Trophoblast cell (in vitro differentiated cells and primary cell): ENCODE measurements at regions not wholly inside any gene's neighbourhood (a gene's known extent, or its start where the extent isn't known, plus 50 kb on each side); places are given as distances from the start of the nearest gene placed in this dataset.

Experiments used
- DNase-seq, 2 donors: peaks; one replicate each; pipeline ENCODE4 v3.0.0-alpha.2; 2016
- H2AFZ ChIP-seq: 2 replicates; pipeline ENCODE4 v1.6.1; 2013; ENCODE audit warnings: low read length, moderate library complexity, mild to moderate bottlenecking; ENCODE audit not compliant: insufficient read depth, poor library complexity
- H2AK5ac ChIP-seq: 2 replicates; pipeline ENCODE4 v1.6.1; 2013; ENCODE audit warnings: mild to moderate bottlenecking, low read length
- H2BK120ac ChIP-seq: 2 replicates; pipeline ENCODE4 v1.6.1; 2013; ENCODE audit warnings: low read length, mild to moderate bottlenecking, moderate library complexity; ENCODE audit not compliant: insufficient read depth, poor library complexity
- H2BK12ac ChIP-seq: 2 replicates; pipeline ENCODE4 v1.6.1; 2013; ENCODE audit warnings: mild to moderate bottlenecking, low read length, moderate library complexity
- H2BK5ac ChIP-seq: 2 replicates; pipeline ENCODE4 v1.6.1; 2013; ENCODE audit warnings: low read length, low read depth, moderate library complexity, mild to moderate bottlenecking; ENCODE audit not compliant: poor library complexity
- H3K14ac ChIP-seq: 2 replicates; pipeline ENCODE4 v1.6.1; 2013; ENCODE audit warnings: mild to moderate bottlenecking, low read length
- H3K18ac ChIP-seq: 2 replicates; pipeline ENCODE4 v1.6.1; 2013; ENCODE audit warnings: mild to moderate bottlenecking, low read length
- H3K23ac ChIP-seq: 2 replicates; pipeline ENCODE4 v1.6.1; 2013; ENCODE audit warnings: low read length
- H3K27ac ChIP-seq: 2 replicates; pipeline ENCODE4 v1.5.1; 2013; ENCODE audit warnings: low read depth, mild to moderate bottlenecking, inconsistent platforms, low read length, moderate library complexity
- H3K27me3 ChIP-seq: 2 replicates; pipeline ENCODE4 v1.6.1; 2013; ENCODE audit warnings: inconsistent platforms, mild to moderate bottlenecking, low read length, moderate library complexity; ENCODE audit not compliant: insufficient read depth
- H3K36me3 ChIP-seq, 2 experiments: 1 replicate in 1 of 2; 2 replicates in 1 of 2; pipeline ENCODE4 v1.6.1; 2013; ENCODE audit warnings: low read length in 2 of 2, mild to moderate bottlenecking in 2 of 2, moderate library complexity in 1 of 2; ENCODE audit not compliant: insufficient read depth in 2 of 2, control insufficient read depth in 1 of 2
- H3K4ac ChIP-seq: 2 replicates; pipeline ENCODE4 v1.6.1; 2013; ENCODE audit warnings: low read depth, mild to moderate bottlenecking, low read length, moderate library complexity
- H3K4me1 ChIP-seq, 2 experiments: 1 replicate in 1 of 2; 2 replicates in 1 of 2; pipeline ENCODE4 v1.6.1; 2013; ENCODE audit warnings: low read length in 2 of 2, mild to moderate bottlenecking in 2 of 2, moderate library complexity in 1 of 2; ENCODE audit not compliant: insufficient read depth in 2 of 2, control insufficient read depth in 1 of 2
- H3K4me2 ChIP-seq: 2 replicates; pipeline ENCODE4 v1.6.1; 2013; ENCODE audit warnings: inconsistent platforms, mild to moderate bottlenecking, low read length, moderate library complexity
- H3K4me3 ChIP-seq: 2 replicates; pipeline ENCODE4 v1.5.1; 2013; ENCODE audit warnings: mild to moderate bottlenecking, low read depth, low read length, inconsistent platforms
- H3K79me1 ChIP-seq: one replicate; pipeline ENCODE4 v1.6.1; 2013; ENCODE audit warnings: low read length
- H3K79me2 ChIP-seq: 2 replicates; pipeline ENCODE4 v1.6.1; 2013; ENCODE audit warnings: low read length, mild to moderate bottlenecking; ENCODE audit not compliant: control insufficient read depth, insufficient read depth, poor library complexity
- H3K9ac ChIP-seq: 2 replicates; pipeline ENCODE4 v1.6.1; 2013; ENCODE audit warnings: mild to moderate bottlenecking, low read length
- H3K9me3 ChIP-seq: 2 replicates; pipeline ENCODE4 v1.6.1; 2013; ENCODE audit warnings: low read depth, mild to moderate bottlenecking, control low read depth, inconsistent platforms, low read length; ENCODE audit not compliant: insufficient read depth
- H4K12ac ChIP-seq: 2 replicates; pipeline ENCODE4 v1.6.1; 2013; ENCODE audit warnings: low read depth, mild to moderate bottlenecking, low read length, moderate library complexity
- H4K8ac ChIP-seq: 2 replicates; pipeline ENCODE4 v1.6.1; 2013; ENCODE audit warnings: low read depth, mild to moderate bottlenecking, low read length, moderate library complexity
- H4K91ac ChIP-seq: one replicate; pipeline ENCODE4 v1.6.1; 2013; ENCODE audit warnings: low read depth, mild to moderate bottlenecking, low read length, moderate library complexity
- WGBS: extraction: QIAGEN DNeasy Blood & Tissue Kit; methylation state at CpG from one replicate; pipeline ENCODE4 v1.1.7; 2013; ENCODE audit warnings: missing lambda C conversion rate; ENCODE audit not compliant: insufficient read length, insufficient coverage; ENCODE audit errors: extremely low coverage; 5-methylcytosine and 5-hydroxymethylcytosine counted together

DNA sequence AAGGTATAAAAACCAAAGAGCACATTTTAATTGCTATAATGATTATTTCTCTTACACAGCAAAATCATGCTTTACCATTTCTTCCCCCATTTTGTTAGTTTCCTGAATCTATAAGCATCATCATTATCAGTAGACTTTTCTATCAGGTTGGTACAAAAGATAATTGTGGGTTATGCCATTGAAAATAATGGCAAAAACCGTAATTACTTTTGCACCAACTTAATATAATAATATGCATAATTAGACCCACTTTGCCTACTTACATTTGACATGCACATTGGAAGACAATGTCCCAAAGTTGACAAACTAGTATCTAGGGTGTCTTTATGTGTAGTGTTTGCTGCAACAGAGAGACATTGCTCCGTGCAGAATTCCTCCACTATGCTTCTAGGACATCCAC, 594.2 kb downstream of the LMO4 start:
- H3K18ac ChIP-seq = no peak overlapping the region
- no peak overlapping the region for H2AK5ac ChIP-seq
- H3K4me1 ChIP-seq = no peaks in the 10 kb centered on the region
- H3K27me3 ChIP-seq = no peaks in the 10 kb centered on the region
- no peak overlapping the region for H3K27ac ChIP-seq
- H3K23ac ChIP-seq = no peak overlapping the region
- H2BK12ac ChIP-seq = no peak overlapping the region
- H3K4me3 ChIP-seq = no peak overlapping the region
- H3K4me2 ChIP-seq = no peak overlapping the region
- WGBS = no CpG with 5 or more reads among the region's 2 CpGs
- H4K12ac ChIP-seq = no peak overlapping the region
- H3K14ac ChIP-seq = no peak overlapping the region
- no peak for DNase-seq
- H3K36me3 ChIP-seq = no peaks in the 10 kb centered on the region
- H2BK120ac ChIP-seq = no peak overlapping the region
- no peak overlapping the region for H2AFZ ChIP-seq
- H3K9ac ChIP-seq = no peak overlapping the region
- H3K79me2 ChIP-seq = no peaks in the 10 kb centered on the region
- no peaks in the 10 kb centered on the region for H3K79me1 ChIP-seq
- no peaks in the 10 kb centered on the region for H3K9me3 ChIP-seq
- H4K91ac ChIP-seq = no peak overlapping the region
- H4K8ac ChIP-seq = no peak overlapping the region
- no peak overlapping the region for H2BK5ac ChIP-seq
- no peak overlapping the region for H3K4ac ChIP-seq

DNA sequence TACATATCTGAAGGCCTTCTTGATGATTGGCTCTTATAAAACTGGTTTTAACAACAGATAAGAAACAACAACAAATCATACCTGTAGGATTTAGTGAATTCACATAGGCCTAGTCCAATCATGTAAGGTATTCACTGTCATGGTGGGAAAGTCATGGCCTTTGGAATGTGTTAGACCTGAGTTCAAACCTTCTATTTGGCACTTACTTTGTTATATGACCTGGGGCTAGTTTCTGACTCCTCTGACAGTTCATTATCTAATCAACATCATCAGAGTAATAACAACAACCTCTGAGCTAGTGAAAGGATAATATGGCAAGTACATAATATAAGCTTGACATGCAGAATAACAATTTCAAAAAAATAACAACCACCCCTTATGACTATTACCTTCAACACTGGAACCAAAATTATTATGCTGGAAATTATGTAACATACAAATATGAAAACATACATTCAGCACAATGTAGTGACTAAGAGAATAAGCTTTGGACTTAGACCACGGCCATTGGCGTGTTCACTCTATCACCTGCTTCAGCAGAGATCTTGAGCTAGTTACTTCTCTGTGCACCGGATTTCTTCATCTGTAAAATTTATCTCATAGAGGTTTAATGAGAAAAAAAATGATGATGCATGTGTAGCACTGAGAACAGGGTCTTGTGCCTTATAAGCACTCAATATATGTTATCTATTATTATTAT, 597.6 kb downstream of the LMO4 start:
- no peak overlapping the region for H3K27ac ChIP-seq
- H3K14ac ChIP-seq = no peak overlapping the region
- WGBS = no CpG with 5 or more reads among the region's 3 CpGs
- no peak overlapping the region for H2BK5ac ChIP-seq
- no peak overlapping the region for H2AFZ ChIP-seq
- no peak overlapping the region for H3K9ac ChIP-seq
- H4K91ac ChIP-seq = no peak overlapping the region
- no peaks in the 10 kb centered on the region for H3K36me3 ChIP-seq
- H3K9me3 ChIP-seq = no peaks in the 10 kb centered on the region
- no peak overlapping the region for H4K8ac ChIP-seq
- H2AK5ac ChIP-seq = no peak overlapping the region
- H3K4me1 ChIP-seq = no peaks in the 10 kb centered on the region
- H3K4me2 ChIP-seq = no peak overlapping the region
- no peak overlapping the region for H3K4ac ChIP-seq
- H3K79me1 ChIP-seq = no peaks in the 10 kb centered on the region
- no peak overlapping the region for H3K4me3 ChIP-seq
- no peaks in the 10 kb centered on the region for H3K27me3 ChIP-seq
- no peak overlapping the region for H2BK120ac ChIP-seq
- H3K18ac ChIP-seq = no peak overlapping the region
- no peak overlapping the region for H2BK12ac ChIP-seq
- H4K12ac ChIP-seq = no peak overlapping the region
- DNase-seq = peak; percentile 70 to 92
- H3K79me2 ChIP-seq = no peaks in the 10 kb centered on the region
- H3K23ac ChIP-seq = no peak overlapping the region

DNA sequence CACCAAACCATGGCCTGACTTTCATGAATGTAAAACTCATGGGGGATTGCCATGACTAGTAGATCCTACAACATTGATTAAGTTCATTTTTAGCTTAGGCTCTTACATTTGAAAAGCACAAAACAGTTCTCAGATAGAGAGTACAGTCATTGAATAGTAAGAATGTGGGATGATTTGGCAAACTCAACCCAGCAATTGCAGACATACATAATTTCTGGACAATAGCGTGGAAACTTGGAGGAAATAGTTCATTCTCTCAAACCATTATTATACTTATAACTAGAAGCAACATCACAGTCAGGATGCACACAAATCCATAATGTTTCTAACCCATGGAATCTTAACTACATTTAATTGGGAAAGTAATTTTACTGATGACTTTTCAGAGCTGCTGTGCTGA, 598.2 kb downstream of the LMO4 start:
- WGBS = no CpG with 5 or more reads among the region's 1 CpG

DNA sequence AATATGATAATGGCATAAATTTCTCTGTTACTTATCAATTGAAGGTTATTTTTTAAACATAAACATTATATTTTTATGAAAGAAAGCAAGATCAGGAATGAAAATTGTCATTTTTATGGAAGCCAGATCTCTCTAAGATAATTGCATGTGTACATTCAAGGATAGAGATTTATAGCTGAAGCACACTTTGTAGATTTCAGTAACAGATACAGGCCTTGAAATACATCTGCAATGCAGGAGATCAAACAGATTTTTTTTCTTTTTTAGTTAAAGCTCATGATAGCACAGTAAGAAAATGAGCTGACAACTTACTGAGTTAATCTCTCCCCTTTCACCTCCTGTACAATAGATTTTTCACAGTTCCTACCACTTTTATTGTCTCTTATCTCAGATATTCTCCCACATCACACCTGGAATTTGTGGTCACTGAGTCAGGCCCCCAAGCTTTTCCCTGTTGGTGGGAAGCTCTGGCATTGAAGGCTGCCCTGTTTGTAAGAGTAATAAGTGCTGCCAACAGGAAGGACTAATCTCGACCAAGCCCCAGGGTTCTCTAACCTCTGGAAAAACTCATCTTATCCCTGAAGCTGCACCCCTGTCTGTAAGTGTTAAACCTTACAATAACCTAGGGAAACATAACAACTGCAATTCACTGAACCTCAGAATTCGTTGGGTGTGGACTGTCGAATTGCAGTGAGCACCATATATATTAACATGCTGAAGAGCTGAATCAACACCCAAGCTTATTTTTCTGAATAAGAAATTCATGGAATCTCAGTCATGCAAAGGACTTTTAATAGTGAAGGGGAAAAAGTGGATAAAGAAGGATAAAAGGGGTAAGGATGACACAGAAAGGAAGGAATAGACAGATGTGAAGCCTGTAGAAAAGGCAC, 599.0 kb downstream of the LMO4 start:
- H4K12ac ChIP-seq = no peak overlapping the region
- H3K18ac ChIP-seq = no peak overlapping the region
- H3K27me3 ChIP-seq = no peaks in the 10 kb centered on the region
- H3K23ac ChIP-seq = no peak overlapping the region
- H3K79me2 ChIP-seq = no peaks in the 10 kb centered on the region
- no peak overlapping the region for H2BK12ac ChIP-seq
- H3K14ac ChIP-seq = no peak overlapping the region
- no peak overlapping the region for H4K91ac ChIP-seq
- H2BK120ac ChIP-seq = no peak overlapping the region
- no peak overlapping the region for H3K4me3 ChIP-seq
- H3K9me3 ChIP-seq = no peaks in the 10 kb centered on the region
- no peak overlapping the region for H4K8ac ChIP-seq
- H2BK5ac ChIP-seq = no peak overlapping the region
- H3K36me3 ChIP-seq = no peaks in the 10 kb centered on the region
- H3K79me1 ChIP-seq = no peaks in the 10 kb centered on the region
- H2AK5ac ChIP-seq = no peak overlapping the region
- no peak overlapping the region for H3K4ac ChIP-seq
- H2AFZ ChIP-seq = no peak overlapping the region
- DNase-seq = no peak
- no peak overlapping the region for H3K4me2 ChIP-seq
- H3K27ac ChIP-seq = no peak overlapping the region
- H3K4me1 ChIP-seq = no peaks in the 10 kb centered on the region
- no peak overlapping the region for H3K9ac ChIP-seq
- WGBS = no CpG with 5 or more reads among the region's 3 CpGs

More for the DNA sequence above, 598.2 kb downstream of the LMO4 start:
- H2BK5ac ChIP-seq = no peak overlapping the region
- H3K23ac ChIP-seq = no peak overlapping the region
- H4K12ac ChIP-seq = no peak overlapping the region
- no peak overlapping the region for H2AK5ac ChIP-seq
- no peaks in the 10 kb centered on the region for H3K4me1 ChIP-seq
- no peak overlapping the region for H3K4me2 ChIP-seq
- no peak overlapping the region for H3K4ac ChIP-seq
- DNase-seq = no peak
- H3K27me3 ChIP-seq = no peaks in the 10 kb centered on the region
- no peaks in the 10 kb centered on the region for H3K79me2 ChIP-seq
- H3K4me3 ChIP-seq = no peak overlapping the region
- H3K9ac ChIP-seq = no peak overlapping the region
- H3K27ac ChIP-seq = no peak overlapping the region
- H3K79me1 ChIP-seq = no peaks in the 10 kb centered on the region
- no peak overlapping the region for H4K91ac ChIP-seq
- no peak overlapping the region for H3K18ac ChIP-seq
- H3K9me3 ChIP-seq = no peaks in the 10 kb centered on the region
- H3K14ac ChIP-seq = no peak overlapping the region
- H2BK12ac ChIP-seq = no peak overlapping the region
- no peaks in the 10 kb centered on the region for H3K36me3 ChIP-seq
- H4K8ac ChIP-seq = no peak overlapping the region
- no peak overlapping the region for H2BK120ac ChIP-seq
- no peak overlapping the region for H2AFZ ChIP-seq
